Neural progenitor cell (in vitro differentiated cells): ENCODE measurements at regions not wholly inside any gene's neighbourhood (a gene's known extent, or its start where the extent isn't known, plus 50 kb on each side); places are given as distances from the start of the nearest gene placed in this dataset.

Experiments
- CTCF ChIP-seq: fragments of 200-600 bp; sonication (generic); IDR thresholded peaks from 2 replicates; pipeline ENCODE4 v1.5.1; 2017; ENCODE audit warnings: antibody characterized with exemption, mild to moderate bottlenecking
- EZH2 ChIP-seq: fragments of 200-600 bp; sonication (generic); IDR thresholded peaks from 2 replicates; pipeline ENCODE4 v1.6.1; 2017; ENCODE audit warnings: antibody characterized with exemption, mild to moderate bottlenecking, moderate library complexity
- EZH2phosphoT487 ChIP-seq: fragments of 200-600 bp; sonication (generic); IDR thresholded peaks from 2 replicates; pipeline ENCODE4 v1.6.1; 2017; ENCODE audit warnings: antibody characterized with exemption

- TF ChIP-seq CTCF (no peak), EZH2 (no peak), EZH2phosphoT487 (no peak)
Measured at GRCh38 chrY:26354191-26354590, 732.3 kb downstream of the CDY1 start.
